GM19397 (cell line): ENCODE measurements at regions not wholly inside any gene's neighbourhood (a gene's known extent, or its start where the extent isn't known, plus 50 kb on each side); places are given as distances from the start of the nearest gene placed in this dataset.

Experiments used
- ATAC-seq: cut with Tn5 transposase; IDR thresholded peaks from one replicate; pipeline ENCODE4 v1.9.1; 2021; ENCODE audit warnings: mild to moderate bottlenecking, moderate library complexity; ENCODE audit not compliant: unreplicated experiment

- no peak for ATAC-seq
These were observed 233.8 kb upstream of the FBXL7 start for GRCh38 chr5:15266229-15266628.

GRCh38 chr5:15263942-15264341 lies 236.0 kb upstream of the FBXL7 start:
- ATAC-seq: no peak

GRCh38 chr5:15263406-15263805 lies 236.6 kb upstream of the FBXL7 start:
- ATAC-seq: no peak

- no peak for ATAC-seq
These were observed 238.5 kb upstream of the FBXL7 start for GRCh38 chr5:15261269-15261995.

- ATAC-seq: no peak
These were observed 239.4 kb upstream of the FBXL7 start for GRCh38 chr5:15260356-15261268.

- no peak for ATAC-seq
These were observed 243.5 kb upstream of the FBXL7 start for GRCh38 chr5:15256485-15256884.

GRCh38 chr5:15255576-15255975 lies 244.4 kb upstream of the FBXL7 start:
- no peak for ATAC-seq

- no peak for ATAC-seq
These were observed 245.4 kb upstream of the FBXL7 start for GRCh38 chr5:15254607-15255006.

- no peak for ATAC-seq
These were observed 247.6 kb upstream of the FBXL7 start for GRCh38 chr5:15252331-15252730.

- ATAC-seq: no peak
These were observed 250.8 kb upstream of the FBXL7 start for GRCh38 chr5:15249152-15249551.

- ATAC-seq: no peak
These were observed 251.2 kb upstream of the FBXL7 start for GRCh38 chr5:15248731-15249130.

- no peak for ATAC-seq
These were observed 254.1 kb upstream of the FBXL7 start for GRCh38 chr5:15245913-15246312.

GRCh38 chr5:15243301-15244020 lies 256.5 kb upstream of the FBXL7 start:
- ATAC-seq: no peak

GRCh38 chr5:15241216-15241821 lies 258.7 kb upstream of the FBXL7 start:
- ATAC-seq: no peak

GRCh38 chr5:15238006-15238405 lies 262.0 kb upstream of the FBXL7 start:
- no peak for ATAC-seq

GRCh38 chr5:15236911-15237508 lies 263.0 kb upstream of the FBXL7 start:
- ATAC-seq: no peak

GRCh38 chr5:15234911-15235310 lies 265.1 kb upstream of the FBXL7 start:
- no peak for ATAC-seq

- ATAC-seq: no peak
These were observed 265.6 kb upstream of the FBXL7 start for GRCh38 chr5:15234366-15234765.

- no peak for ATAC-seq
These were observed 266.4 kb upstream of the FBXL7 start for GRCh38 chr5:15233566-15233965.

- no peak for ATAC-seq
These were observed 277.8 kb upstream of the FBXL7 start for GRCh38 chr5:15222156-15222555.
